HCT116 (cell line): ENCODE measurements at regions not wholly inside any gene's neighbourhood (a gene's known extent, or its start where the extent isn't known, plus 50 kb on each side); places are given as distances from the start of the nearest gene placed in this dataset.

Source experiments
- ATAC-seq: fragments of 200-7000 bp; cut with Tn5 transposase; 2 replicates; pipeline ENCODE4 v1.9.1; 2020; ENCODE audit warnings: mild to moderate bottlenecking, moderate library complexity
- BruUV-seq: library from RNA; stranded (reverse); fragments of 400-500 nt; replicated peaks from 2 replicates; lab custom pipeline; 2021; lab: Mats Ljungman, UMichigan
- CTCF ChIA-PET: fragments of 300-600 bp; sonication (Branson Sonifier 250); formaldehyde crosslinking; loops from one replicate; lab custom pipeline; 2021; ENCODE audit warnings: antibody characterized with exemption; lab: Charles Lee
- POLR2A ChIA-PET: fragments of 300-600, 350-600 bp; sonication (Branson Sonifier 250); formaldehyde crosslinking; loops from one replicate; lab custom pipeline; 2021; ENCODE audit warnings: antibody characterized with exemption; lab: Charles Lee
- RAD21 ChIA-PET, 2 experiments: fragments of 300-600 bp; sonication (Branson Sonifier 250); formaldehyde crosslinking; loops; one replicate each; lab custom pipeline; 2023; ENCODE audit warnings: low total read pairs in 2 of 2; ENCODE audit not compliant: uncharacterized antibody in 2 of 2, unreplicated experiment in 2 of 2, low non-redundant PET in 1 of 2; lab: Charles Lee
- DNase-seq: peaks from one replicate; pipeline ENCODE4 v3.0.0-alpha.2; 2010; ENCODE audit warnings: low read depth, low spot score
- H2AFZ ChIP-seq: fragments of 200-600 bp; shearing (Covaris generic), sonication (generic); 2 replicates; pipeline ENCODE4 v1.6.1; 2017; ENCODE audit warnings: low read depth, mixed run types, mixed read lengths, antibody characterized with exemption, low read length; ENCODE audit not compliant: poor library complexity, severe bottlenecking
- H3K27ac ChIP-seq: 2 replicates; pipeline ENCODE4 v1.5.1; 2012; ENCODE audit warnings: low read depth, low read length
- H3K27me3 ChIP-seq: fragments of 200-600 bp; sonication (generic); 2 replicates; pipeline ENCODE4 v1.6.1; 2016; ENCODE audit warnings: mixed run types, low read length, mixed read lengths; ENCODE audit not compliant: insufficient read depth
- H3K36me3 ChIP-seq, 2 experiments: fragments of 200-500 bp in 1 of 2; fragments of 200-600 bp in 1 of 2; sonication (Bioruptor generic) in 1 of 2; sonication (generic) in 1 of 2; 2 replicates each; pipeline versions ENCODE4 v1.5.1 to v1.6.1; 2014 to 2016; ENCODE audit warnings: low read length in 2 of 2, inconsistent platforms in 1 of 2, mixed read lengths in 1 of 2, mixed run types in 1 of 2; ENCODE audit not compliant: insufficient read depth in 2 of 2, control insufficient read depth in 1 of 2
- H3K4me1 ChIP-seq, 2 experiments: fragments of 200-600 bp in 1 of 2; sonication (generic) in 1 of 2; 2 replicates each; pipeline versions ENCODE4 v1.5.1 to v1.6.1; 2012 to 2017; ENCODE audit warnings: low read length in 2 of 2, inconsistent platforms in 1 of 2, mild to moderate bottlenecking in 1 of 2, mixed read lengths in 1 of 2, mixed run types in 1 of 2, moderate library complexity in 1 of 2; ENCODE audit not compliant: insufficient read depth in 2 of 2, control insufficient read depth in 1 of 2
- H3K4me2 ChIP-seq: fragments of 200-600 bp; sonication (generic); 2 replicates; pipeline ENCODE4 v1.6.1; 2017; ENCODE audit warnings: mixed run types, low read length, mixed read lengths
- H3K4me3 ChIP-seq, 2 experiments: fragments of 200-600 bp in 1 of 2; sonication (generic) in 1 of 2; replicated peaks in 1 of 2; 2 replicates each; pipeline ENCODE4 v1.5.1; 2011 to 2016; ENCODE audit warnings: low read length in 2 of 2, control low read depth in 1 of 2, low read depth in 1 of 2, mild to moderate bottlenecking in 1 of 2, mixed read lengths in 1 of 2, mixed run types in 1 of 2
- H3K79me2 ChIP-seq: fragments of 200-600 bp; sonication (generic); 2 replicates; pipeline ENCODE4 v1.6.1; 2017; ENCODE audit warnings: mild to moderate bottlenecking, mixed run types, low read length, moderate library complexity, mixed read lengths; ENCODE audit not compliant: insufficient read depth
- H3K9ac ChIP-seq: fragments of 200-600 bp; sonication (generic); 2 replicates; pipeline ENCODE4 v1.6.1; 2016; ENCODE audit warnings: low read length, mixed read lengths
- H3K9me2 ChIP-seq: fragments of 200-600 bp; sonication (generic), shearing (Covaris generic); 2 replicates; pipeline ENCODE4 v1.6.1; 2017; ENCODE audit warnings: mixed run types, mild to moderate bottlenecking, moderate library complexity; ENCODE audit not compliant: insufficient read depth
- H3K9me3 ChIP-seq, 2 experiments: fragments of 200-500 bp in 1 of 2; fragments of 200-600 bp in 1 of 2; sonication (Bioruptor generic) in 1 of 2; sonication (generic) in 1 of 2; 2 replicates each; pipeline ENCODE4 v1.6.1; 2014 to 2017; ENCODE audit warnings: low read length in 2 of 2, mixed read lengths in 2 of 2, inconsistent platforms in 1 of 2, low read depth in 1 of 2, mild to moderate bottlenecking in 1 of 2, mixed run types in 1 of 2, moderate library complexity in 1 of 2; ENCODE audit not compliant: control insufficient read depth in 1 of 2, insufficient read depth in 1 of 2
- H4K20me1 ChIP-seq: fragments of 200-600 bp; sonication (generic), shearing (Covaris generic); 2 replicates; pipeline ENCODE4 v1.6.1; 2017; ENCODE audit warnings: mixed run types, mild to moderate bottlenecking, moderate library complexity; ENCODE audit not compliant: insufficient read depth
- CBX3 ChIP-seq: IDR thresholded peaks from 2 replicates; pipeline ENCODE4 v1.6.1; 2012; ENCODE audit warnings: low read depth
- CEBPB ChIP-seq: IDR thresholded peaks from 2 replicates; pipeline ENCODE4 v1.6.1; 2012; ENCODE audit warnings: low read depth
- EGR1 ChIP-seq: IDR thresholded peaks from 2 replicates; pipeline ENCODE4 v1.6.1; 2012; ENCODE audit warnings: low read depth
- ELF1 ChIP-seq: IDR thresholded peaks from 2 replicates; pipeline ENCODE4 v1.6.1; 2012; ENCODE audit warnings: low read depth, borderline replicate concordance
- EZH2 ChIP-seq: fragments of 200-600 bp; sonication (generic); IDR thresholded peaks from 2 replicates; pipeline ENCODE4 v1.6.1; 2017; ENCODE audit warnings: antibody characterized with exemption, mixed run types
- EZH2phosphoT487 ChIP-seq: fragments of 200-600 bp; IDR thresholded peaks from 2 replicates; pipeline ENCODE4 v1.6.1; 2018; ENCODE audit warnings: antibody characterized with exemption, borderline replicate concordance
- FOSL1 ChIP-seq: IDR thresholded peaks from 2 replicates; pipeline ENCODE4 v1.6.1; 2012; ENCODE audit warnings: low read depth
- JUND ChIP-seq: IDR thresholded peaks from 2 replicates; pipeline ENCODE4 v1.6.1; 2012
- MAX ChIP-seq: IDR thresholded peaks from 2 replicates; pipeline ENCODE4 v1.6.1; 2012
- RAD21 ChIP-seq: IDR thresholded peaks from 2 replicates; pipeline ENCODE4 v1.6.1; 2012; ENCODE audit warnings: low read depth, mild to moderate bottlenecking
- SIN3A ChIP-seq: IDR thresholded peaks from 2 replicates; pipeline ENCODE4 v1.6.1; 2012; ENCODE audit warnings: low read depth
- SP1 ChIP-seq: IDR thresholded peaks from 2 replicates; pipeline ENCODE4 v1.6.1; 2012; ENCODE audit warnings: low read depth
- SRF ChIP-seq: IDR thresholded peaks from 2 replicates; pipeline ENCODE4 v1.6.1; 2012; ENCODE audit warnings: low read depth
- TCF7L2 ChIP-seq: IDR thresholded peaks from 2 replicates; pipeline ENCODE4 v1.7.0; 2011; ENCODE audit warnings: borderline replicate concordance, inconsistent platforms; ENCODE audit not compliant: insufficient read depth, insufficient read length; ENCODE audit errors: extremely low read depth
- YY1 ChIP-seq: IDR thresholded peaks from 2 replicates; pipeline ENCODE4 v1.6.1; 2011; ENCODE audit warnings: low read length, low read depth, moderate library complexity, mild to moderate bottlenecking; ENCODE audit not compliant: insufficient replicate concordance; ENCODE audit errors: extremely low read depth
- ZBTB33 ChIP-seq: IDR thresholded peaks from 2 replicates; pipeline ENCODE4 v1.6.1; 2011; ENCODE audit warnings: mild to moderate bottlenecking, low read length, moderate library complexity; ENCODE audit not compliant: insufficient replicate concordance; ENCODE audit errors: extremely low read depth
- ZFX ChIP-seq: fragments of 450-650 bp; IDR thresholded peaks from 2 replicates; pipeline ENCODE4 v1.6.1; 2017
- intact Hi-C: fragments of 100-400 bp; cut with micrococcal nuclease; formaldehyde crosslinking; loops from 2 replicates; pipeline ENCODE4 v1.10.0; 2022
- TF ChIP-seq, protein P1 (sequence below): IDR thresholded peaks from 2 replicates; pipeline ENCODE4 v1.6.1; 2012
- TF ChIP-seq, protein P2 (sequence below): IDR thresholded peaks from 2 replicates; pipeline ENCODE4 v1.6.1; 2012; ENCODE audit warnings: low read depth
- TF ChIP-seq, protein P3 (sequence below), 3 experiments: fragments of 200-600 bp in 1 of 3; sonication (generic) in 1 of 3; IDR thresholded peaks in 2 of 3; conservative IDR thresholded peaks in 1 of 3; 2 replicates each; pipeline ENCODE4 v1.5.1; 2012 to 2017; ENCODE audit warnings: low read depth in 2 of 3, low read length in 2 of 3, antibody characterized with exemption in 1 of 3, borderline replicate concordance in 1 of 3, control low read depth in 1 of 3, mild to moderate bottlenecking in 1 of 3, mixed read lengths in 1 of 3, mixed run types in 1 of 3, moderate library complexity in 1 of 3; ENCODE audit not compliant: insufficient read depth in 1 of 3

GRCh38 chr4:18559492-18559891, 537.9 kb upstream of the LCORL start:
- intact Hi-C loops, result no loop called here
- RAD21 ChIA-PET, result no interaction called here
- no peak for DNase-seq

More at GRCh38 chr4:18559492-18559891, 537.9 kb upstream of the LCORL start:
- H3K36me3 ChIP-seq, result no peaks in the 10 kb centered on the region
- H3K27me3 ChIP-seq, result no peaks in the 10 kb centered on the region
- no TSS peak for BruUV-seq
- CTCF ChIA-PET, result no interaction called here
- no peaks in the 10 kb centered on the region for H3K9me2 ChIP-seq
- H3K4me3 ChIP-seq, result no peak overlapping the region
- no peak overlapping the region for H3K9ac ChIP-seq
- TF ChIP-seq ZFX (no peak), ZBTB33 (no peak), SP1 (no peak), EZH2phosphoT487 (no peak), JUND (no peak), SRF (no peak), MAX (no peak), EGR1 (no peak), CBX3 (no peak), YY1 (no peak), ELF1 (no peak), RAD21 (no peak), EZH2 (no peak), TCF7L2 (no peak), FOSL1 (no peak), SIN3A (no peak), CEBPB (no peak)
- TF ChIP-seq, protein P1, sequence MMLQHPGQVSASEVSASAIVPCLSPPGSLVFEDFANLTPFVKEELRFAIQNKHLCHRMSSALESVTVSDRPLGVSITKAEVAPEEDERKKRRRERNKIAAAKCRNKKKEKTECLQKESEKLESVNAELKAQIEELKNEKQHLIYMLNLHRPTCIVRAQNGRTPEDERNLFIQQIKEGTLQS, result no peak
- TF ChIP-seq, protein P2, sequence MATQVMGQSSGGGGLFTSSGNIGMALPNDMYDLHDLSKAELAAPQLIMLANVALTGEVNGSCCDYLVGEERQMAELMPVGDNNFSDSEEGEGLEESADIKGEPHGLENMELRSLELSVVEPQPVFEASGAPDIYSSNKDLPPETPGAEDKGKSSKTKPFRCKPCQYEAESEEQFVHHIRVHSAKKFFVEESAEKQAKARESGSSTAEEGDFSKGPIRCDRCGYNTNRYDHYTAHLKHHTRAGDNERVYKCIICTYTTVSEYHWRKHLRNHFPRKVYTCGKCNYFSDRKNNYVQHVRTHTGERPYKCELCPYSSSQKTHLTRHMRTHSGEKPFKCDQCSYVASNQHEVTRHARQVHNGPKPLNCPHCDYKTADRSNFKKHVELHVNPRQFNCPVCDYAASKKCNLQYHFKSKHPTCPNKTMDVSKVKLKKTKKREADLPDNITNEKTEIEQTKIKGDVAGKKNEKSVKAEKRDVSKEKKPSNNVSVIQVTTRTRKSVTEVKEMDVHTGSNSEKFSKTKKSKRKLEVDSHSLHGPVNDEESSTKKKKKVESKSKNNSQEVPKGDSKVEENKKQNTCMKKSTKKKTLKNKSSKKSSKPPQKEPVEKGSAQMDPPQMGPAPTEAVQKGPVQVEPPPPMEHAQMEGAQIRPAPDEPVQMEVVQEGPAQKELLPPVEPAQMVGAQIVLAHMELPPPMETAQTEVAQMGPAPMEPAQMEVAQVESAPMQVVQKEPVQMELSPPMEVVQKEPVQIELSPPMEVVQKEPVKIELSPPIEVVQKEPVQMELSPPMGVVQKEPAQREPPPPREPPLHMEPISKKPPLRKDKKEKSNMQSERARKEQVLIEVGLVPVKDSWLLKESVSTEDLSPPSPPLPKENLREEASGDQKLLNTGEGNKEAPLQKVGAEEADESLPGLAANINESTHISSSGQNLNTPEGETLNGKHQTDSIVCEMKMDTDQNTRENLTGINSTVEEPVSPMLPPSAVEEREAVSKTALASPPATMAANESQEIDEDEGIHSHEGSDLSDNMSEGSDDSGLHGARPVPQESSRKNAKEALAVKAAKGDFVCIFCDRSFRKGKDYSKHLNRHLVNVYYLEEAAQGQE, result no peak
- TF ChIP-seq, protein P3, sequence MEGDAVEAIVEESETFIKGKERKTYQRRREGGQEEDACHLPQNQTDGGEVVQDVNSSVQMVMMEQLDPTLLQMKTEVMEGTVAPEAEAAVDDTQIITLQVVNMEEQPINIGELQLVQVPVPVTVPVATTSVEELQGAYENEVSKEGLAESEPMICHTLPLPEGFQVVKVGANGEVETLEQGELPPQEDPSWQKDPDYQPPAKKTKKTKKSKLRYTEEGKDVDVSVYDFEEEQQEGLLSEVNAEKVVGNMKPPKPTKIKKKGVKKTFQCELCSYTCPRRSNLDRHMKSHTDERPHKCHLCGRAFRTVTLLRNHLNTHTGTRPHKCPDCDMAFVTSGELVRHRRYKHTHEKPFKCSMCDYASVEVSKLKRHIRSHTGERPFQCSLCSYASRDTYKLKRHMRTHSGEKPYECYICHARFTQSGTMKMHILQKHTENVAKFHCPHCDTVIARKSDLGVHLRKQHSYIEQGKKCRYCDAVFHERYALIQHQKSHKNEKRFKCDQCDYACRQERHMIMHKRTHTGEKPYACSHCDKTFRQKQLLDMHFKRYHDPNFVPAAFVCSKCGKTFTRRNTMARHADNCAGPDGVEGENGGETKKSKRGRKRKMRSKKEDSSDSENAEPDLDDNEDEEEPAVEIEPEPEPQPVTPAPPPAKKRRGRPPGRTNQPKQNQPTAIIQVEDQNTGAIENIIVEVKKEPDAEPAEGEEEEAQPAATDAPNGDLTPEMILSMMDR (IDR thresholded peaks at IDR 0.05 in 2 of 3, conservative IDR thresholded peaks at IDR 0.05 in 1 of 3; ENCODE audit: borderline replicate concordance in 1 of 3, insufficient read depth in 1 of 3, low read depth in 2 of 3, low read length in 2 of 3), result no peak
- H3K4me1 ChIP-seq, result no peaks in the 10 kb centered on the region
- no peaks in the 10 kb centered on the region for H4K20me1 ChIP-seq
- no peak overlapping the region for H3K4me2 ChIP-seq
- H3K27ac ChIP-seq, result no peak overlapping the region
- POLR2A ChIA-PET, result no interaction called here
- no peaks in the 10 kb centered on the region for H3K79me2 ChIP-seq
- no peaks in the 10 kb centered on the region for H3K9me3 ChIP-seq
- ATAC-seq, result no peak
- H2AFZ ChIP-seq, result no peak overlapping the region
